ENCODE measurements at regions not wholly inside any gene's neighbourhood (a gene's known extent, or its start where the extent isn't known, plus 50 kb on each side); places are given as distances from the start of the nearest gene placed in this dataset.
A peak's percentile ranks its signal among the peaks of the same experiment; 100 is the strongest.

DNA sequence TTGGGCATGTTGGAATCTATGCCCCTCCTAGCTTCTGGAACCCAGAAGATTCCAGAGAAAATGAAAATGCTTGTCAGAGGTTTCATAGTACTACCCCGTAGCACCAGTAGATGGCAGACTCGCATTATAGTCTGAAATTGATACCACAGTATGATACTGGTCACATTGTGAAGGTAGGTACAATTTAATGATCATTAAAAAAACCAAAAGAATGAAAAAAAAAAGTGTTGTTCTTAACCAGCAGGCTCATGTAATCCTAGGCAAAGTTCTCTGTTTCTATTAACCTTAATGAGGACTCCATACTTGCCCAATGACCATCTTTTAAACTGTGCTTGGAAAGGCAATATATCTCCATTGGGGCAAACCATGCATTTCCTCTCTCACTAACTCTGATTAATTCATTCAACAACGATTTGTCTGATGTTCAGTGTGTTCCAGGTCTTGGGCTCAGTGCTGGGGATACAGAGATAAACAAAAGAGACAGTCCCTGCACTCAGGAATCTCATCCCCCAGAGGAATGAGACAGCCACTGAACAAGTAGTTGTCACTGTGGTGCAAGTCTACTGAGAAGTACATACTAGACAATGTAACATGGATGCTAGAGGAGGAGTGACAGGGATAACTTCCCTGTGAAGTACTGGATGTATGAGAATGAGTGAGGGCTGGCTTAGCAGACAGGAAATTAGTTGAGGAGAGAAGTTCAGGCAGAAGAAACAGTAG, 223.5 kb upstream of the PHYHIPL start:
- no peaks in the 10 kb centered on the region for H4K20me1 ChIP-seq (ENCODE audit: insufficient read depth, low read length)
- no peak overlapping the region for H3K14ac ChIP-seq (replicated peaks; ENCODE audit: low read depth, low read length)
- H3K4ac ChIP-seq (ENCODE audit: low read depth, low read length), result no peak overlapping the region
- no peak overlapping the region for H4K8ac ChIP-seq (ENCODE audit: low read depth in 2 of 2, low read length in 2 of 2)
- H3K4me1 ChIP-seq (ENCODE audit: control insufficient read depth, insufficient read depth, low read length), result no peaks in the 10 kb centered on the region
- peaks cover 12% of the 10 kb centered on the region for H3K27me3 ChIP-seq (ENCODE audit: control insufficient read depth, insufficient read depth, low read length)
- H2BK120ac ChIP-seq (ENCODE audit: low read depth, low read length), result no peak overlapping the region
- H2BK20ac ChIP-seq (ENCODE audit: low read depth, low read length), result no peak overlapping the region
- no peak overlapping the region for H3K18ac ChIP-seq (ENCODE audit: low read depth, low read length)
- no peak overlapping the region for H2AK9ac ChIP-seq (replicated peaks; ENCODE audit: low read depth, low read length, poor library complexity)
- H3K9me1 ChIP-seq (ENCODE audit: insufficient read depth, low read length), result no peaks in the 10 kb centered on the region
- H3K56ac ChIP-seq (ENCODE audit: extremely low read depth, insufficient read depth, low read length), result no peak overlapping the region
- intact Hi-C loops (cut with micrococcal nuclease) (loop anchor here (1.0 to 5.0 kb wide), 8 partner anchors 145 to 669 kb away; no protein-coding TSS in a partner anchor), dilution Hi-C loops (cut with HindIII; ENCODE audit: low sequenced_read_pairs, unreplicated experiment) (no loop called here), in situ Hi-C loops (cut with MboI; ENCODE audit: low sequenced_read_pairs) (loop anchor here (25.0 kb wide), 1 partner anchor 659 kb away; no protein-coding TSS in a partner anchor)
- DNase-seq, result peak; percentile 42
- H2BK15ac ChIP-seq (ENCODE audit: low read depth, low read length), result no peak overlapping the region
- no peak overlapping the region for H2AK5ac ChIP-seq (ENCODE audit: low read depth, low read length)
- H3K9me3 ChIP-seq (ENCODE audit: control insufficient read depth, insufficient read depth, low read length), result no peaks in the 10 kb centered on the region
- no peak overlapping the region for H3K23ac ChIP-seq (ENCODE audit: low read depth, low read length)
- no TSS peak for BruUV-seq (replicated peaks)
- no peak overlapping the region for H3K4me3 ChIP-seq (ENCODE audit: insufficient read depth, low read depth, low read length)
- peak; percentile 84 for ATAC-seq (ENCODE audit: low read depth)
- H3K9ac ChIP-seq (ENCODE audit: low read depth, low read length), result no peak overlapping the region; the same call in 1 of the 2 replicates
- TF ChIP-seq MAFK (IDR thresholded peaks at IDR 0.05; ENCODE audit: low read depth, low read length) (no peak), SMC3 (IDR thresholded peaks at IDR 0.05; ENCODE audit: low read depth, low read length) (peak; percentile 64), USF2 (IDR thresholded peaks at IDR 0.05; ENCODE audit: low read depth, low read length) (no peak), NFE2L2 (IDR thresholded peaks at IDR 0.05; ENCODE audit: low read depth, low read length) (no peak), RAD21 (IDR thresholded peaks at IDR 0.05; ENCODE audit: low read length) (peak; percentile 72)
- TF ChIP-seq, protein P1, sequence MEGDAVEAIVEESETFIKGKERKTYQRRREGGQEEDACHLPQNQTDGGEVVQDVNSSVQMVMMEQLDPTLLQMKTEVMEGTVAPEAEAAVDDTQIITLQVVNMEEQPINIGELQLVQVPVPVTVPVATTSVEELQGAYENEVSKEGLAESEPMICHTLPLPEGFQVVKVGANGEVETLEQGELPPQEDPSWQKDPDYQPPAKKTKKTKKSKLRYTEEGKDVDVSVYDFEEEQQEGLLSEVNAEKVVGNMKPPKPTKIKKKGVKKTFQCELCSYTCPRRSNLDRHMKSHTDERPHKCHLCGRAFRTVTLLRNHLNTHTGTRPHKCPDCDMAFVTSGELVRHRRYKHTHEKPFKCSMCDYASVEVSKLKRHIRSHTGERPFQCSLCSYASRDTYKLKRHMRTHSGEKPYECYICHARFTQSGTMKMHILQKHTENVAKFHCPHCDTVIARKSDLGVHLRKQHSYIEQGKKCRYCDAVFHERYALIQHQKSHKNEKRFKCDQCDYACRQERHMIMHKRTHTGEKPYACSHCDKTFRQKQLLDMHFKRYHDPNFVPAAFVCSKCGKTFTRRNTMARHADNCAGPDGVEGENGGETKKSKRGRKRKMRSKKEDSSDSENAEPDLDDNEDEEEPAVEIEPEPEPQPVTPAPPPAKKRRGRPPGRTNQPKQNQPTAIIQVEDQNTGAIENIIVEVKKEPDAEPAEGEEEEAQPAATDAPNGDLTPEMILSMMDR (conservative IDR thresholded peaks at IDR 0.05; ENCODE audit: low read depth, low read length), result peak; percentile 77
- H2AFZ ChIP-seq (replicated peaks; ENCODE audit: low read length, poor library complexity), result no peak overlapping the region
- ChIA-PET POLR2A (ENCODE audit: unreplicated experiment) (no interaction called here), CTCF (interaction anchor here (0.6 to 1.4 kb wide), 8 partner anchors 12 to 669 kb away, joined by 3 to 7 read pairs (median 4); no protein-coding TSS in a partner anchor)
- no peak overlapping the region for H4K5ac ChIP-seq (ENCODE audit: low read depth, low read length)
- no peak overlapping the region for H2BK5ac ChIP-seq (ENCODE audit: low read depth, low read length, poor library complexity, severe bottlenecking)
- no CpG with 5 or more reads among the region's 3 CpGs for WGBS, 2 experiments (ENCODE audit: extremely low coverage in 2 of 2, insufficient read length in 1 of 2)
- no peak overlapping the region for H4K91ac ChIP-seq (ENCODE audit: insufficient read depth, low read depth, low read length)
- no peaks in the 10 kb centered on the region for H3K36me3 ChIP-seq (ENCODE audit: control insufficient read depth, insufficient read depth, low read length)
- H3K27ac ChIP-seq (ENCODE audit: insufficient read depth, low read length), result no peak overlapping the region
- no peaks in the 10 kb centered on the region for H3K79me1 ChIP-seq (ENCODE audit: low read depth in 1 of 2, low read length in 2 of 2)
- no peak overlapping the region for H3K4me2 ChIP-seq (ENCODE audit: low read depth, low read length)
